Ishikawa (cell line): ENCODE measurements at regions not wholly inside any gene's neighbourhood (a gene's known extent, or its start where the extent isn't known, plus 50 kb on each side); places are given as distances from the start of the nearest gene placed in this dataset.

Experiments
- CEBPB ChIP-seq: IDR thresholded peaks from 2 replicates; pipeline ENCODE4 v1.6.1; 2012
- CREB1 ChIP-seq: IDR thresholded peaks from 2 replicates; pipeline ENCODE4 v1.6.1; 2012; ENCODE audit warnings: low read depth
- EGR1 ChIP-seq: IDR thresholded peaks from 2 replicates; pipeline ENCODE4 v1.6.1; 2012
- EP300 ChIP-seq: IDR thresholded peaks from 2 replicates; pipeline ENCODE4 v1.6.1; 2012; ENCODE audit warnings: borderline replicate concordance
- FOXM1 ChIP-seq: IDR thresholded peaks from 2 replicates; pipeline ENCODE4 v1.6.1; 2012; ENCODE audit warnings: low read depth, borderline replicate concordance
- NFIC ChIP-seq: IDR thresholded peaks from 2 replicates; pipeline ENCODE4 v1.6.1; 2012
- RAD21 ChIP-seq: IDR thresholded peaks from 2 replicates; pipeline ENCODE4 v1.6.1; 2012; ENCODE audit warnings: low read depth
- TAF1 ChIP-seq: IDR thresholded peaks from 2 replicates; pipeline ENCODE4 v1.6.1; 2012; ENCODE audit warnings: low read depth, mild to moderate bottlenecking
- TCF12 ChIP-seq: IDR thresholded peaks from 2 replicates; pipeline ENCODE4 v1.6.1; 2012; ENCODE audit warnings: low read depth
- TEAD4 ChIP-seq: IDR thresholded peaks from 2 replicates; pipeline ENCODE4 v1.6.1; 2012
- YY1 ChIP-seq: IDR thresholded peaks from 2 replicates; pipeline ENCODE4 v1.6.1; 2012; ENCODE audit warnings: low read depth
- ZBTB7A ChIP-seq: IDR thresholded peaks from 2 replicates; pipeline ENCODE4 v1.6.1; 2012; ENCODE audit warnings: low read depth
- TF ChIP-seq, protein P1 (sequence below): IDR thresholded peaks from 2 replicates; pipeline ENCODE4 v1.6.1; 2012
- TF ChIP-seq, protein P2 (sequence below): IDR thresholded peaks from 2 replicates; pipeline ENCODE4 v1.6.1; 2012; ENCODE audit warnings: low read depth, mild to moderate bottlenecking
- TF ChIP-seq, protein P3 (sequence below): IDR thresholded peaks from 2 replicates; pipeline ENCODE4 v1.6.1; 2012

- TF ChIP-seq, protein P1, sequence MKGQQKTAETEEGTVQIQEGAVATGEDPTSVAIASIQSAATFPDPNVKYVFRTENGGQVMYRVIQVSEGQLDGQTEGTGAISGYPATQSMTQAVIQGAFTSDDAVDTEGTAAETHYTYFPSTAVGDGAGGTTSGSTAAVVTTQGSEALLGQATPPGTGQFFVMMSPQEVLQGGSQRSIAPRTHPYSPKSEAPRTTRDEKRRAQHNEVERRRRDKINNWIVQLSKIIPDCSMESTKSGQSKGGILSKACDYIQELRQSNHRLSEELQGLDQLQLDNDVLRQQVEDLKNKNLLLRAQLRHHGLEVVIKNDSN: no peak
- no peak for TF ChIP-seq TCF12
- no peak for TF ChIP-seq EGR1
- TF ChIP-seq ZBTB7A: no peak
- TF ChIP-seq NFIC: no peak
- TF ChIP-seq, protein P2, sequence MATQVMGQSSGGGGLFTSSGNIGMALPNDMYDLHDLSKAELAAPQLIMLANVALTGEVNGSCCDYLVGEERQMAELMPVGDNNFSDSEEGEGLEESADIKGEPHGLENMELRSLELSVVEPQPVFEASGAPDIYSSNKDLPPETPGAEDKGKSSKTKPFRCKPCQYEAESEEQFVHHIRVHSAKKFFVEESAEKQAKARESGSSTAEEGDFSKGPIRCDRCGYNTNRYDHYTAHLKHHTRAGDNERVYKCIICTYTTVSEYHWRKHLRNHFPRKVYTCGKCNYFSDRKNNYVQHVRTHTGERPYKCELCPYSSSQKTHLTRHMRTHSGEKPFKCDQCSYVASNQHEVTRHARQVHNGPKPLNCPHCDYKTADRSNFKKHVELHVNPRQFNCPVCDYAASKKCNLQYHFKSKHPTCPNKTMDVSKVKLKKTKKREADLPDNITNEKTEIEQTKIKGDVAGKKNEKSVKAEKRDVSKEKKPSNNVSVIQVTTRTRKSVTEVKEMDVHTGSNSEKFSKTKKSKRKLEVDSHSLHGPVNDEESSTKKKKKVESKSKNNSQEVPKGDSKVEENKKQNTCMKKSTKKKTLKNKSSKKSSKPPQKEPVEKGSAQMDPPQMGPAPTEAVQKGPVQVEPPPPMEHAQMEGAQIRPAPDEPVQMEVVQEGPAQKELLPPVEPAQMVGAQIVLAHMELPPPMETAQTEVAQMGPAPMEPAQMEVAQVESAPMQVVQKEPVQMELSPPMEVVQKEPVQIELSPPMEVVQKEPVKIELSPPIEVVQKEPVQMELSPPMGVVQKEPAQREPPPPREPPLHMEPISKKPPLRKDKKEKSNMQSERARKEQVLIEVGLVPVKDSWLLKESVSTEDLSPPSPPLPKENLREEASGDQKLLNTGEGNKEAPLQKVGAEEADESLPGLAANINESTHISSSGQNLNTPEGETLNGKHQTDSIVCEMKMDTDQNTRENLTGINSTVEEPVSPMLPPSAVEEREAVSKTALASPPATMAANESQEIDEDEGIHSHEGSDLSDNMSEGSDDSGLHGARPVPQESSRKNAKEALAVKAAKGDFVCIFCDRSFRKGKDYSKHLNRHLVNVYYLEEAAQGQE: no peak
- TF ChIP-seq TAF1: no peak
- no peak for TF ChIP-seq YY1
- no peak for TF ChIP-seq CREB1
- TF ChIP-seq, protein P3, sequence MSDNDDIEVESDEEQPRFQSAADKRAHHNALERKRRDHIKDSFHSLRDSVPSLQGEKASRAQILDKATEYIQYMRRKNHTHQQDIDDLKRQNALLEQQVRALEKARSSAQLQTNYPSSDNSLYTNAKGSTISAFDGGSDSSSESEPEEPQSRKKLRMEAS: no peak
- no peak for TF ChIP-seq RAD21
- TF ChIP-seq CEBPB: no peak
- TF ChIP-seq EP300: no peak
- TF ChIP-seq TEAD4: no peak
- no peak for TF ChIP-seq FOXM1
These were observed 62.8 kb upstream of the MYL10 start for GRCh38 chr7:101691822-101692384.

- no peak for TF ChIP-seq RAD21
- TF ChIP-seq CREB1: no peak
- TF ChIP-seq NFIC: no peak
- TF ChIP-seq, protein P1: no peak
- no peak for TF ChIP-seq TEAD4
- TF ChIP-seq, protein P3: no peak
- TF ChIP-seq ZBTB7A: no peak
- no peak for TF ChIP-seq EGR1
- TF ChIP-seq TCF12: no peak
- TF ChIP-seq TAF1: no peak
- no peak for TF ChIP-seq FOXM1
- TF ChIP-seq, protein P2: no peak
- TF ChIP-seq YY1: no peak
These were observed 64.5 kb upstream of the MYL10 start for GRCh38 chr7:101693498-101694091.

GRCh38 chr7:101698964-101699363, 69.9 kb upstream of the MYL10 start:
- TF ChIP-seq, protein P2: no peak
- TF ChIP-seq TCF12 (no peak), FOXM1 (no peak), EP300 (no peak), CEBPB (no peak), TAF1 (no peak), TEAD4 (no peak), YY1 (no peak)

- TF ChIP-seq EGR1 (no peak), ZBTB7A (no peak), YY1 (no peak), RAD21 (no peak), TEAD4 (no peak), EP300 (no peak), NFIC (no peak), CEBPB (no peak), FOXM1 (no peak)
- TF ChIP-seq, protein P1: no peak
- TF ChIP-seq, protein P2: no peak
These were observed 70.3 kb upstream of the MYL10 start for GRCh38 chr7:101699399-101699798.
